ENCODE measurements at regions not wholly inside any gene's neighbourhood (a gene's known extent, or its start where the extent isn't known, plus 50 kb on each side); places are given as distances from the start of the nearest gene placed in this dataset.
"Not testable (repeated sequence)": the region's sequence is repeated elsewhere in the genome, so short reads cannot be mapped to it uniquely, and the experiment has no call there.

DNA sequence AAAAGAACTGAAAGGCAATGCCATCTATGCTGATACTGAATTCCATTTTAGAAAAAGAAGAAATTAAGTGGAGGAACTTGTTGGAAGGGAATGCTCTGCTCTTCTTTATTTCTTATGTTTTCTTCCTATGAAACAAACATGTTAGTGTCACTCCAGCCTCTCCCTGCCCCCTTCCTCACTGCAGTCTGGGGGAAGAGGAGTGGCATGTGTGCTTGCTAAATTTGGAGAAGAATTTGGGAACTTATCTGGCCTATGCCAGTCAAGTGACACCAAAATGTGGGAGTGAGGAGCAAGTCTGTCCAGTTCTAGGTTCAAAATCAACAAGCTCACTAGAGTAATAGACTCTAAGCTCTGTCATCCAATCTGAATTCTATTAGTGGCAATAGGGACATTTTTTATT, 214.6 kb downstream of the RBM26 start:
- CTCF ChIA-PET, result no interaction called here
- POLR2A ChIA-PET, result no interaction called here

DNA sequence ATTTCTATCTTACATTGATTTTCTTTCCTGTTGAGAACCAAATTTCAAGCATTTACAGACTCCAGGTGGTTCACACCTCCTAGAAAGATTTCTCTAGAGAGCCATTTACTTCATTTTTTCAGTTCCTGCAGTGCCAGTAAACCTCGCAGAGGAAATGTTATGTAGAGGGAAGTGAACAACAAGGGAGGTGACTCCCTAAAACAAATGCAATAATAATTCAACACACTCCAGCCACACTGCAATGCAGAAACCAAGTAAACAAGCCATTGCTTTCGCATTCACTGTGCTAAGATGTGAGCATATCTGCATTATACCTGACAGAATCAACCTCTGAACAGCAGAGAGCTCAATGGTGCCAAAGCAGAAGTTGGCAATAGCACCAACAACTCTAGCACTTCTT, 215.1 kb downstream of the RBM26 start:
- ChIA-PET POLR2A (no interaction called here), CTCF (no interaction called here)

DNA sequence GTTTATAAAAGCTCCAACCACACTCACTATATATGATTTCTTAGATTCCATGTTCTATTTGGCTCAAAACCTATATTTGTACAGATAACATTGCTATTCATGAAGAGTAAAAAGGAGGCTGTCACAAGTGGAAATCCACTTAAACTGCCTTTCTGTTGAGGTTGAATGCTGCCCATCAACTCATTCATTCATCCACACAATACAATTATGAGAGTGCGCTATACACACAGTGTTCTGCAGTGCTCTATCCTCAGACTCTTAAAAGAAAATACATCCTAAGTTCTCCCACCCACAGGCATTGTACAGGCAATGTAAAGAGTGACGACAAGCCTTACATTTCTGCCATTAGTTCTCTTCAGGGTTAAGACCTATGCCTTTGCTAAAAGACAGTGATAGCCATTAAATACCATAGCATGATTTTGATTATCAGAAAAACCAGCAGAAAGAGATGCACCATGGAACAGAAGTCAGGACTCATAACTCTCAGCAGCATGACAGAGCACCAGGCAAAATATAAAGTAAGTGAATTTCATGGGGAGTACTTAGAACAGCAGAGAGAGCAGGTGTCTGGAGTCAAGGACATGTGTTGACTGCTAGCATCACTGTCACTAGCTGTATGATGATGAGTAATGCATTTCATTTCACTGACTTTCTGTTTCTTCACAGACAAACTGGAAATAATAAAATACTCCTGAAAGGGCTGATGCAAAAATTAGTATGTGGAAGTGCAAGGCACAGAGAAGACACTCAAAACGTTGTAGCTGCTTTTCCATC, 218.0 kb downstream of the RBM26 start:
- ChIA-PET CTCF (no interaction called here), POLR2A (no interaction called here)

DNA sequence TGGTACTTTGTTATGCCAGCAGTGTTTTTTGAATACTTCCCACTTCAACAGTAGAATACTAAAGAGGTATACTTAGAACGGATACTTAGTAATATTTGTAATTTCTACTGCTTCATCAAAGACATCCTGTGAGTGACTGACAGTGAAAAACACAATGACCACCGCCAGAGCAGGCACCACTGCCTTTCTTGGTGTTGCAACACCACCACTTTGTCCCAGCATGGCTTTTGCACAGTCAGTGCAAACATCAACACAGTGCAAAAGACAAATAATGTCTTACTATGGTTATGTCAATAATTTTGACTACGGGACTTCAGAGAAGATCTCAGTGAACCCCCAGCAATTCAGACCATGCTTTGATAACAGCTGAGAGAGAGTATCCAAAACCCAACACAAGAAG, 220.5 kb downstream of the RBM26 start:
- ChIA-PET CTCF (no interaction called here), POLR2A (no interaction called here)

DNA sequence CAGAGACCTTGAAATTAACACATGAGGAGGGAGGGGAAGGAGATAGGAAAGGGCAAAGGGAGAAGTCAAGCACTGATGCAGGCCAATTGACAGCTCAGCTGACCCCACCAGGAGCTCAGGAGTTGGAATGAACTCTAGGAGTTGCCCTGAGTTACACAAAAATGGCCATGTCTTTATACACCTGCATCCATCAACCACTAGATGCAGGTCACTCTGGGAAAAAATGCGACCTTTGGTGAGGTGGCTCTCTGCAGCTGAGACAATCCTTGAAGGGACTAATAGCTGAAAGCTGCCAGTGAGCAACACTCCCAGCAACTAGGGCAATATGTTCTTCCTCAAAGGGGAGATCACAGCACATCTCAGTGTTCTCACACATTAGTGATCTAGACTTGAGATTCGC, 222.8 kb downstream of the RBM26 start:
- ChIA-PET CTCF (no interaction called here), POLR2A (no interaction called here)

DNA sequence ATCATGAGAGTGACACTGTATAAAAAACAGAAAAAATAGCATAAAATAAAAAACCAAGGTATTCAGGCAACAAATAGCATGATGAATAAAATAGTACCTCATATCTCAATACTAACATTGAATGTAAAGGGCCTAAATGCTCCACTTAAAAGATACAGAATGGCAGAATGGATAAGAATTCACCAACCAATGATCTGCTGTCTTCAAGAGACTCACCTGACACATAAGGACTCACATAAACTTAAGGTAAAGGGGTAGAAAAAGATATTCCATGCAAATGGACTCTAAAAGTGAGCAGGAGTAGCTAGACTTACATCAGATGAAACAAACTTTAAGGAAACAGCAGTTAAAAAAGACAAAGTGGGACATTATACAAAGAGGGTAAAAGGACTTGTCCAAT, 232.4 kb downstream of the RBM26 start:
- POLR2A ChIA-PET, CTCF ChIA-PET: not testable (repeated sequence)

DNA sequence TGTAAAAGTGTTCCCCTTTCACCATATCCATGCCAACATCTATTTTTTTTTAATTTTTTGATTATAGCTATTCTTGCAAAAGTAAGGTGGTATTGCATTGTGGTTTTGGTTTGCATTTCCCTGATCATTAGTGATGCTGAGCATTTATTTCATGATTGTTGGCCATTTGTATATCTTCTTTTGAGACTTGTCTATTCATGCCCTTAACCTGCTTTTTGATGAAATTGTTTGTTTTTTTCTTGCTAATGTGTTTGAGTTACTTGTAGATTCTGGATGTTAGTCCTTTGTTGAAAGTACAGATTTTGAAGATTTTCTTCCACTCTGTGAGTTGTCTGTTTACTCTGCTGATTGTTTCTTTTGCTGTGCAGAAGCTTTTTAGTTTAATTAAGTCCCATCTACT, 233.1 kb downstream of the RBM26 start:
- CTCF ChIA-PET, POLR2A ChIA-PET: not testable (repeated sequence)

DNA sequence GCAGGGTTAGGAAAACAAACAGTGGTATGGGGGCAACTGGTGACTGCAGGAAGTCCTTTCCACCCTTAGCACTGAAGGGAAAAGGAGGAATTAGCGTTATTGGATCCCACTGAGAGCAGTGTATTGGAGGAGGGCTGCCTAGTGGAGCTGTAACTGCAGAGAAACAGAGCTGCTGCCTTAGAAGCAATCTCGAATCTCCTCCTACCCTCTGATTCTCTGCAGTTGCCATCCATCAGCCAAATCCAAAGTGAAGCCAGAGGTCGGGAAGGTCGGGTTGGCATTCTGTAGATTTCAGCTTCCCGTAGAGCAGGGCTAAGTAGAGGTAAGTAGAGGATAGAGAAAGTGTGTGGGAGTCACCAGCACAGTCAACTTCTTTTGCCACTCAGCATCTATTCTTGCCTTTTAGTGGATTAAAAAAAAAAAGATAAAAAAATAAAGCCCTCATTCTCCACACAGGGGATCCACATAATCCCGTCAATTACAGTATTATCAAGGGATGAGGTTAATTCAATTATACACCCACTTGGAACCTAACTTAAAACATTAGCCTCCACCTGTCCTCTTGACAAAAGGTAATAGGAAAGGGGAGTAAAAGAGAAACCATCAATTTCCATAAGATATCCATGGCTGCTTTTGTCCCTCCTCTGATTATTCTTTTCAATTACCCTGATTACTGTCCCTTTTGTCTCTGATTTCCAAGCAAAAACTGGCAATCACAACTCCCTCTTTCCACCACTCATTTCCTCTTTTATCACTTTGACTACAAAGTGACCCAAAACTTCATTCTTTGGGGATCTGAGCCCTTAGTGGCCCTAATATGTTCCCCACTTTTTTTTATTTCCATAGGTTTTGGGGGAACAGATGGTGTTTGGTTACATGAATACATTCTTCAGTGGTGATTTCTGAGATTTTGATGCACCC, 234.7 kb downstream of the RBM26 start:
- CTCF ChIA-PET, result no interaction called here
- POLR2A ChIA-PET, result no interaction called here

DNA sequence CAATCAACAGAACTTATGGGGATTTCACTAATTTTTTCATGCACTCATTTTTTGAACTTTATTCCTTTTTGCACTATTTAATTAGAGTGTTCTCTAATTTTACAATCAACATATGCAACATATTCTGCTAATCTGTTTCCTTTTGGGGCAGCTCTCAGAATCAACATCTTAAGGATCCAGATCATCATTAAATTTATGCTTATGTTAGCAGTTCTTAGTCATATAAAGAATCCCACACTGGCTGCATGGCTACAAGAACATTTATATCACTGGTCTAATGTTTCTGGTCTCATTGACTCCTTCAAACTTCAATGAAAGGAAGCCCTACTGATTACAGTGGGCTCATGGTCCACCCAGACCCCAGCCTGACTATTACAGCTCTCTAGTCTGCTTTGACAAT, 245.2 kb downstream of the RBM26 start:
- ChIA-PET CTCF (no interaction called here), POLR2A (no interaction called here)

DNA sequence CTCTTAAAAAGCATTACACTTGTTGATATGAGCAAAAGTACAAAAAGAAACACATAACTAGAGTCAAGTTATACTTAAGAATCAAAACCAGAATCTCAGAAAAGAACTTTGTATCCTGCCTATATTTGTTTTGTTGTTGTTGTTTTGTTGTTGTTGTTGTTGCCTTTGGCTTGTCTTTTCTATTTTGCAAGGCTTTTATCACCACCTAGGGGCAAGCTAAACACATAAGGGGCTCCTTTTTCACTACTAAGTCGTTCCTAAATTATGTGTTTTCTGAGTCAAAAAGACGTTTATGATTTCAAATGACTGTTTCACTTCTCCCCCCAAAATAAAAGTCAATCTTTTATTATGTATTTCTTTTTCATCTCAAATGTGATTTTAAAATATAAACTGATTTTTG, 250.2 kb downstream of the RBM26 start:
- CTCF ChIA-PET, result no interaction called here

DNA sequence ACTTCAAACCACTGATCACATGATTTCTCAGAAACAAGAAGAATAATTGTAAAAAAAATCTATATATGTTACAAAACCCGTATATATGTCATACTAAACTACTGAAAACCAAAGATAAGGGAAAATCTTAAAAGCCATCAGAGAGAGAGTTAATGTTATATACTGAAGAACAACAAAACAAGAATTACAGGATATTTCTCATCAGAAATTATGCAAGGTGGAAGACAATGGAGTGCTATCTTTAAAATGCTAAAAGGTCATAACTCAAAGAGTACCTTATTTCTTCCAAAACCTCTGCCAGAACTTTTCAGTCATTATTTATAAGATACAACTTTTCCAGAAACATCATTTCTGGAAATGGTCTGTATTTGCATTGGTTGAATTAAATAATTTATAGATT, 256.8 kb downstream of the RBM26 start:
- ChIA-PET CTCF (no interaction called here), POLR2A (no interaction called here)

More for the DNA sequence above, 250.2 kb downstream of the RBM26 start:
- POLR2A ChIA-PET, result no interaction called here

DNA sequence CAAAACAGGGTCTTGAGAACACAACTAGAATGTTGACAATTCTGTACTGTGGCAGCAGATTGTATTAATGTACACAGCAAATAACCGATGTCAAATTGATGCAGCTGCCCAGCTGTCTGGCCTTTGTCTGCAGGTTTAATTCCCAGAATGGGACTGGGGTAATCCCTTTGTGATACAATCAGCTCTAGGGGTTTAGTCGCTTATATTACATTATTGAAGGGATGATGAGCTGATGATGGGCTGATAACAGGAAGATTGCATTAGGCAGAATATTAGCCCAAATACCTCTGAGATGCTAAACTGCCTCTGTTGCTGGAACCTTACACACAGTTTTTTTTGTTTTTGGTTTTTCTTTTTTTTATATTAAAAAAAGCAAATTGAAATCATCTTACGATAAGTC, 265.0 kb downstream of the RBM26 start:
- CTCF ChIA-PET, result no interaction called here
- POLR2A ChIA-PET, result no interaction called here

DNA sequence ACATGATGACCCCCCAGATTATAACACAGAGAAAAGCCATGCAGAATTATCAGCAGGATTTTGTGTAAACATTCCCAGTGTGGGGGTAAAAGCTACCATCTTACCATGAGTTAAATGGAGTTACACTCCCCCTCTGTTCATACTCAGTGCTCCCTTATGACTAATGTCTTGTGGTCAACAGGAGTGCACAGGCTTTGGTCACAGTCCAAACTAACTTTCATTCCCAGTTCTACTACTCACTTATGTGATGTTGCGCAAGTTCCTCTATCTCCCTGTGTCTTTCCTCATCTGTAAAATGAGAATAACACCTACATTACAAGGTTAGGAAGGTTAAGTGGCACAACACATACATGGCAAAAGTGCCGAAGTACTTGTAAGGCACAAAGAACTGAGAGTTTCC, 277.9 kb downstream of the RBM26 start:
- CTCF ChIA-PET, result no interaction called here
- POLR2A ChIA-PET, result no interaction called here

DNA sequence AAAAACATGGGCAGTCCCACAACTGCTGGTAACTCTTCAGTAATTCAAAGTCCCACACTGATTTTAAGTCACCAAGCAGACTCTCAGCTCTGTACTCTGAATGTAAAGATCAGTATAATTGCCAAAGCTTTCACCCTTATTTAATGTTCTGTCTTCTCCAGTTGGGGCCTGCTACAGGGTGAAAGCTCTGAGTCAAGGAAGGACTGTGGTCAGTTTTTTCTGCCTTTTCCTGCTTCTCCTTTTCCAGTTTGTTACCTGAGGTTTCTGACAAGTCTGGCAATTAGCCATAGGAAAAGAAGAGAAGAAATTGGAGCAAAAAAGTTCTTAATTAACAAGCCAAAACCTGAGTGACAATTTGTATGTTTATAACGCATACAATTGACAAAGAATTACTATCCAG, 279.3 kb downstream of the RBM26 start:
- POLR2A ChIA-PET, result no interaction called here

DNA sequence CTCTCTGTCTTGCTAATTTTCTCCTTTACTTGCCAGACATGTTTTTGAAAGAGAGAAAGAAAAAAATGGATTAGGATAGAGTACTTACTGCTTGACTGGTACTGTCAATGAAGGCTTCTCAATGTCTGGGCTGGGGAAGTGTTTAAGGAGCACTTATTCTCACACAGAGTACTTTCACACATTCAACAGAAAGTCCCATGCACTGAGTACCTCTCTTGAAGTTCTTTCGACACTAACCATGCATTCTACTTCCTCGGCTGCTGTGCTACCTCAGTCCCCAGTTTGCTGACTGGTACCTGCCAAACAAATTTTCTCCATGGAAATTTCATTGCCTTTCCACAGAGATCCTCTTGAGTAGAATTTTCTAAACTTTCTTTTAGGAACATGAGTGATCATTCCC, 281.9 kb downstream of the RBM26 start:
- ChIA-PET CTCF (no interaction called here), POLR2A (no interaction called here)

More for the DNA sequence above, 279.3 kb downstream of the RBM26 start:
- CTCF ChIA-PET, result interaction anchor here (0.6 kb wide), 1 partner anchor 26 kb away, joined by 3 read pairs; no protein-coding TSS in a partner anchor

DNA sequence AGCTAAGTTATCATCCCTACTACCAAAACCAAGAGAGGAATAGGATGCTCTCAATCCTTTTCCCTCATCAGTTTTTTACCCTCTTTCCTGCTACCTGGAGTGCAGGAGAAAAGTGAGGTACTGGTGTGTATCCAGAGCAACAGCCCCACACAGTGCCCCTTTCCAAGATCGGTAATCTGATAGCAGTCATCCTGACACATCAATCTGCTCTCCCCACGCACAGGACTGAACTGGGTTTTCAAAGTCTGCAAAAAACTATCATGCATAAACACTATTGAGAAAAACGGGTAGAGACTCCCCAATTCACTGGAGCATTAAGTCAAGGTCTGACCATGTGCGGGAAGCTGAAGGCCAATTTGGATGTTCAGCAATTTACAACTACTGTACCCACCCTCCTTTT, 284.8 kb downstream of the RBM26 start:
- ChIA-PET POLR2A (no interaction called here), CTCF (no interaction called here)

DNA sequence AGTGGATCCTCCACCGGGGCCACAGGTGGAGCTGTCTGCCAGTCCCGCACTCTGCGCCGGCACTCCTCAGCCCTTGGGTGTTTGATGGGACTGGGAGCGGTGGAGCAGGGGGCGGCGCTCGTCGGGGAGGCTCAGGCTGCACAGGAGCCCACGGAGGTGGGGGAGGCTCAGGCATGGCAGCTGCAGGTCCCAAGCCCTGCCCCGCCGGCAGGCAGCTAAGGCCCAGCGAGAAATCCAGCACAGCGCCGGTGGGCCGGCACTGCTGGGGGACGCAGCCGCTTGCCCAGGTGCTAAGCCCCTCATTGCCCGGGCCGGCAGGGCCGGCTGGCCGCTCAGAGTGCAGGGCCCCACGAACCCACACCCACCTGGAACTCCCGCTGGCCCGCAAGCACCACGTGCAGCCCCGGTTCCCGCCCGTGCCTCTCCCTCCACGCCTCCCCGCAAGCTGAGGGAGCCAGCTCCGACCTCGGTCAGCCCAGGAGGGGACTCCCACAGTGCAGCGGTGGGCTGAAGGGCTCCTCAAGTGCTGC, 286.4 kb downstream of the RBM26 start:
- ChIA-PET CTCF (no interaction called here), POLR2A (no interaction called here)

DNA sequence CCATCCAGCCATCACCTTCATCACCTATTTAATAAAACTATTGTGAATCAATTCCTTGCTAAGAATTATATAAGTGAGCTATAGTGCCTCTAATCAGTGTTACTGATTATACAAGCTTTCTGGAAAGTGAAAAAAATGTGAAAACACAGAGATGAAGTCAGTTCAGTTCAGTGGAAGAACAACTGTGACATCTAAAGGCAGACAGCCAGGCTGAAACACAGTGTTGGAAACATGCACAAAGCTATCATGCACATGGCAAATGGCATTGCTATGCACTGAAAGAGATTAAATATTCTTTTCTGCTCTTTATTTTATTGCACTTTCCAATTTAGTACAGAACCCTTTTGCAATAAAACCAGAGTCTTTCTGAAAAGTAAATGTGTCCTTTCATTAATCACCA, 294.0 kb downstream of the RBM26 start:
- CTCF ChIA-PET, result no interaction called here
- POLR2A ChIA-PET, result no interaction called here

DNA sequence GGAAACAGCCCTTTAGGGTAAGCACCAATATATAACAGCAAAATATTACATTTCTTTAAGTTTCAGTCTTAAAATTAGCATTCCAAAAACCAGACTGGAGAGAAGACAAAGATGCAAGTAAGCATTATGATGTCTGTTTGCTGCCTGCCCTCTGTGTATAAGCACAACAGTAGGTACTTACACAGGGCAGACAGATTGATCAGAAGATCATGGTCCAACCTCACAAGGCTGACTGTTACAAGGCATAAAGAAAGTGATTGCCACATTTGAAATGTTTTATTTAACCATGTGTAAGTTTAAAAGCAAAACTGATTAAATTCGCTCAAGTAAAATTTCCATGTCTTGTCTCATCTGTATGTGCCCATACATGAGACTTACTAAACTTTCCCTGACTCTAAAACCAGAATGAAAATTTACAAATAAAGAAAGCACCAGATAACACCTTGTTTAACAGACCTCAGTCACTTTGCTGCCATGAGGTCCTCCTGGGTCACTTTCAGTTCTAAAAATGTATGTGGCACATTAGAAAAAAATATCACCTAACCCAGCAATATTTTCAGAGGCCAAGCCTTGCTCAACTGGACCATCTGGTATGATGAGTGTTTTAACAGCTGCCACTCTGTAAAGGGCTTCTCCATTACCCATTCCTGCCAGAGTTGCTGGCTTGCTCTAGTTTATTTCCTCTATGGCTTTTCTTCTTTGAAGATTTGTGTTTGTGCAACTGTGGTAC, 297.0 kb downstream of the RBM26 start:
- ChIA-PET POLR2A (no interaction called here), CTCF (no interaction called here)

DNA sequence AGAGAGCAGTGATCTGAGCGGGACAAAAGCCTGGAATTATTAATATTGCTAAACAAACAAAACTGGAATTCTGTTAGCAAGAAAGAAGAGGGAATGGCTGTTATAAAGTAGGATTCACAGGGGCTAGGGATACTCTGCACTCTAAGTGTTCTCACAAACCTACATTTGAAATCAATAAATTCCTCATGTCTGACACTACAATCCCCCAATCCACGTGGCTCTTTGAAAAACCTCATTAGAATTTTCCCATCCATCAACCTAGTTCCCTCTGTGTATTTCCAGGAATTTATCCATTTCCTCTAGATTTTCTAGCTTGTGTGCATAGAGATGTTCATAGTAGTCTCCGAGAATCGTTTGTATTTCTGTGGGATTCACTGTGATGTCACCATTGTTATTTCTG, 307.5 kb downstream of the RBM26 start:
- ChIA-PET POLR2A (no interaction called here), CTCF (no interaction called here)

DNA sequence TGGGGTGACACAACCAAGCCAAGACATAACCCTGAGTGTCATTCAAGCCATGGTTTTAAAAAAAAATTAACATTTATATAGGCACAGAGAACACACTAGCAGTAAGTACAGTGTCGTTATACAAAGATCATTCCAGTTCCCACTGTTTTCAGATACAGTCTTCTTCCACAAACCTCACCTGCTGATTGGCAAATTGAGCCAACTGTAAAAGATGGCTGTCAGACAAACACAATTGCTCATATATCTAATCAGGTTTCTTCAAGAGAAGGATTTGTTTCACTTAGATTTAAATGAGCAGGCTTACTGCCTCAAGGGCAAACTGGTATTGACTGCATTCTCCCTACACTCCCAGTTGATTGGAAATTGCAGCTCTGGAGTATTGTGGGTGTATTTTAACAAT, 308.9 kb downstream of the RBM26 start:
- CTCF ChIA-PET, result no interaction called here
- POLR2A ChIA-PET, result no interaction called here
